ENCODE measurements at regions not wholly inside any gene's neighbourhood (a gene's known extent, or its start where the extent isn't known, plus 50 kb on each side); places are given as distances from the start of the nearest gene placed in this dataset.

DNA sequence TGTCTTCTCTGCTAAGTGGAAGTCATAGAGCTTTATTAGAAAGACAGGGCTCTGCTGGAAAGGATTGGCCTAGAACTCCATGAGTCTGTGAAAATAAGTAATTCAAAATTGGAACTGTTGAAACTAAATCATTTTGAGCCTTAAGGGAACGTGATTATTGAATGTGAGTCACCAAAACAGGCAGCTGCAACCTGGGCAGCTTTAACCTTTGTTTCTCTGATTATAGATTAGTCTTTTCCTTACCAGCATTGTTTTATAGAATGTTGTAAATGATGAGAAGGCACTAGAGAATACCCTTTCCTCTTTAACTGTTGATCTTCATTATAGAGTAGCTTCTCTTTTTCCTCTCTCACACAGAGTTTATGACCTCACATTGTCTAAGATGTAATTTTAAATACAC, 638.8 kb upstream of the SLITRK6 start:
- H3K4me2 ChIP-seq (ENCODE audit: low read length): no peak overlapping the region
- no peaks in the 10 kb centered on the region for H3F3A ChIP-seq (ENCODE audit: insufficient read depth, low read length)
- H3K36me3 ChIP-seq (ENCODE audit: insufficient read depth, low read length): no peaks in the 10 kb centered on the region
- no peaks in the 10 kb centered on the region for H3K9me2 ChIP-seq (ENCODE audit: low read depth, low read length)
- H3K79me2 ChIP-seq (ENCODE audit: insufficient read depth, low read length): no peaks in the 10 kb centered on the region
- H3K9me3 ChIP-seq (ENCODE audit: low read length): peaks cover 7% of the 10 kb centered on the region; the same call in 1 of the 2 replicates
- no peak overlapping the region for H2AFZ ChIP-seq (ENCODE audit: low read length)
- H3K9ac ChIP-seq (ENCODE audit: low read length): no peak overlapping the region
- no peaks in the 10 kb centered on the region for H3K27me3 ChIP-seq (ENCODE audit: insufficient read depth, low read length)
- no peak overlapping the region for H3K27ac ChIP-seq (ENCODE audit: low read depth, low read length, poor library complexity, severe bottlenecking)
- no peaks in the 10 kb centered on the region for H4K20me1 ChIP-seq (ENCODE audit: insufficient read depth, low read length)
- no peak for TF ChIP-seq EZH2 (IDR thresholded peaks at IDR 0.05; ENCODE audit: borderline replicate concordance, low read length)
- TF ChIP-seq, protein P1, sequence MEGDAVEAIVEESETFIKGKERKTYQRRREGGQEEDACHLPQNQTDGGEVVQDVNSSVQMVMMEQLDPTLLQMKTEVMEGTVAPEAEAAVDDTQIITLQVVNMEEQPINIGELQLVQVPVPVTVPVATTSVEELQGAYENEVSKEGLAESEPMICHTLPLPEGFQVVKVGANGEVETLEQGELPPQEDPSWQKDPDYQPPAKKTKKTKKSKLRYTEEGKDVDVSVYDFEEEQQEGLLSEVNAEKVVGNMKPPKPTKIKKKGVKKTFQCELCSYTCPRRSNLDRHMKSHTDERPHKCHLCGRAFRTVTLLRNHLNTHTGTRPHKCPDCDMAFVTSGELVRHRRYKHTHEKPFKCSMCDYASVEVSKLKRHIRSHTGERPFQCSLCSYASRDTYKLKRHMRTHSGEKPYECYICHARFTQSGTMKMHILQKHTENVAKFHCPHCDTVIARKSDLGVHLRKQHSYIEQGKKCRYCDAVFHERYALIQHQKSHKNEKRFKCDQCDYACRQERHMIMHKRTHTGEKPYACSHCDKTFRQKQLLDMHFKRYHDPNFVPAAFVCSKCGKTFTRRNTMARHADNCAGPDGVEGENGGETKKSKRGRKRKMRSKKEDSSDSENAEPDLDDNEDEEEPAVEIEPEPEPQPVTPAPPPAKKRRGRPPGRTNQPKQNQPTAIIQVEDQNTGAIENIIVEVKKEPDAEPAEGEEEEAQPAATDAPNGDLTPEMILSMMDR (IDR thresholded peaks at IDR 0.05; ENCODE audit: low read length): no peak
- H3K4me3 ChIP-seq (ENCODE audit: low read depth, low read length, poor library complexity, severe bottlenecking): no peak overlapping the region
- no peaks in the 10 kb centered on the region for H3K4me1 ChIP-seq (ENCODE audit: insufficient read depth, low read length, severe bottlenecking)

DNA sequence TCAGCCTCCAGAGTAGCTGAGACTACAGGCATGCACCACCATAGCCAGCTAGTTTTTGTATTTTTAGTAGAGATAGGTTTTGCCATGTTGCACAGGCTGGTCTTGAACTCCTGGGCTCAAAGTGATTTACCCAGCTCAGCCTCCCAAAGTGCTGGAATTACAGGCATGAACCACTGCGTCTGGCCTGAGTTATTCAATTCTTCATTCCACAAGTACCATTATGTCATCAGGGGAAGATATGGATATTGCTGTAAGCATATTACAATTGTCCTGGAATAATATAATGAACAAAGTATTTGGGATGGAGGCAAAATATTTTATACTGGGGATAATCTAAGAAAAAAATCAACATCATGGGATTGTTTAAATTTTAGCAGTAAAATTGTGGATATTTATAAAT, 646.0 kb upstream of the SLITRK6 start:
- no peak overlapping the region for H3K4me3 ChIP-seq (ENCODE audit: low read depth, low read length, poor library complexity, severe bottlenecking)

DNA sequence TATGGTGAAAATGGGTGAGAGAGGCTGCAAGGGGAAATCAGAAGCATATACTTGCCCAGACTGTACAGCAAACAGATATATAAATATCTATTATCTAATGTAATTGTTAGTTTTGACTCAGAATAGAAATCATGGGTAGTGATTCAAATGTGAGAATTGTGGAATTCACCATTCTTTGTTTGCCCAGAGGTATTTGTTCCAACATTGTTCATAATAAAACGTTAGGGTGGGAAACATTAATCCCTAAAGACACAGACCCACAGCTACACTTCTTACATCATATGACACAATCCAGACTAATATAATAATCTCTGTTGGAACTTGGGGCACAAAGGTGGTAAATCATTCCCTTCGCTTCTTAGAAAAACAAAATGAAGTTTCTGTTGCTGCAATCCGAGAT, 646.5 kb upstream of the SLITRK6 start:
- Histone ChIP-seq H3K9me3 (ENCODE audit: low read length) (no peaks in the 10 kb centered on the region), H3K36me3 (ENCODE audit: insufficient read depth, low read length) (no peaks in the 10 kb centered on the region), H3K27ac (ENCODE audit: low read depth, low read length, poor library complexity, severe bottlenecking) (no peak overlapping the region), H3K9ac (ENCODE audit: low read length) (no peak overlapping the region), H2AFZ (ENCODE audit: low read length) (no peak overlapping the region), H3K79me2 (ENCODE audit: insufficient read depth, low read length) (no peaks in the 10 kb centered on the region), H3K4me2 (ENCODE audit: low read length) (no peak overlapping the region), H3F3A (ENCODE audit: insufficient read depth, low read length) (no peaks in the 10 kb centered on the region), H4K20me1 (ENCODE audit: insufficient read depth, low read length) (no peaks in the 10 kb centered on the region), H3K27me3 (ENCODE audit: insufficient read depth, low read length) (no peaks in the 10 kb centered on the region), H3K4me3 (ENCODE audit: low read depth, low read length, poor library complexity, severe bottlenecking) (no peak overlapping the region), H3K4me1 (ENCODE audit: insufficient read depth, low read length, severe bottlenecking) (peaks cover 6% of the 10 kb centered on the region), H3K9me2 (ENCODE audit: low read depth, low read length) (no peaks in the 10 kb centered on the region)
- no peak for TF ChIP-seq EZH2 (IDR thresholded peaks at IDR 0.05; ENCODE audit: borderline replicate concordance, low read length)
- TF ChIP-seq, protein P1 (IDR thresholded peaks at IDR 0.05; ENCODE audit: low read length): no peak

More for the DNA sequence above, 646.0 kb upstream of the SLITRK6 start:
- no peak overlapping the region for H3K4me2 ChIP-seq (ENCODE audit: low read length)
- H3K27me3 ChIP-seq (ENCODE audit: insufficient read depth, low read length): no peaks in the 10 kb centered on the region
- TF ChIP-seq, protein P1 (IDR thresholded peaks at IDR 0.05; ENCODE audit: low read length): no peak
- TF ChIP-seq EZH2 (IDR thresholded peaks at IDR 0.05; ENCODE audit: borderline replicate concordance, low read length): no peak
- no peak overlapping the region for H3K9ac ChIP-seq (ENCODE audit: low read length)
- H3K27ac ChIP-seq (ENCODE audit: low read depth, low read length, poor library complexity, severe bottlenecking): no peak overlapping the region
- H3K9me2 ChIP-seq (ENCODE audit: low read depth, low read length): no peaks in the 10 kb centered on the region
- no peaks in the 10 kb centered on the region for H3K79me2 ChIP-seq (ENCODE audit: insufficient read depth, low read length)
- H4K20me1 ChIP-seq (ENCODE audit: insufficient read depth, low read length): no peaks in the 10 kb centered on the region
- H3K4me1 ChIP-seq (ENCODE audit: insufficient read depth, low read length, severe bottlenecking): peaks cover 6% of the 10 kb centered on the region
- no peaks in the 10 kb centered on the region for H3F3A ChIP-seq (ENCODE audit: insufficient read depth, low read length)
- no peak overlapping the region for H2AFZ ChIP-seq (ENCODE audit: low read length)
- no peaks in the 10 kb centered on the region for H3K36me3 ChIP-seq (ENCODE audit: insufficient read depth, low read length)
- H3K9me3 ChIP-seq (ENCODE audit: low read length): no peaks in the 10 kb centered on the region

Data from OCI-LY1 (cell line).